Upper lobe of left lung (tissue), 6 donors: ENCODE measurements at regions not wholly inside any gene's neighbourhood (a gene's known extent, or its start where the extent isn't known, plus 50 kb on each side); places are given as distances from the start of the nearest gene placed in this dataset.

Experiments
- ATAC-seq, 2 donors: fragments of 200-7000 bp; cut with Tn5 transposase; one replicate each; pipeline ENCODE4 v1.9.1; 2022; ENCODE audit warnings: mild to moderate bottlenecking in 2 of 2, moderate library complexity in 2 of 2; ENCODE audit not compliant: low FRiP score in 2 of 2
- DNase-seq, 2 donors: peaks; one replicate each; pipeline ENCODE4 v3.0.0-alpha.2; 2019 to 2020
- H3K27ac ChIP-seq, 4 donors: fragments of 200-600 bp; sonication (generic); one replicate each; pipeline ENCODE4 v1.5.1; 2016 to 2019
- H3K27me3 ChIP-seq, 4 donors: fragments of 200-600 bp; sonication (generic); one replicate each; pipeline ENCODE4 v1.5.1; 2017 to 2019
- H3K36me3 ChIP-seq, 4 donors: fragments of 200-600 bp; sonication (generic); one replicate each; pipeline ENCODE4 v1.5.1; 2016 to 2019
- H3K4me1 ChIP-seq, 4 donors: fragments of 200-600 bp; sonication (generic); one replicate each; pipeline ENCODE4 v1.5.1; 2018 to 2019
- H3K4me3 ChIP-seq, 4 donors: fragments of 200-600 bp; sonication (generic); one replicate each; pipeline ENCODE4 v1.5.1; 2017 to 2019; ENCODE audit warnings: mild to moderate bottlenecking in 2 of 4, moderate library complexity in 1 of 4
- H3K9me3 ChIP-seq, 4 donors: fragments of 200-600 bp; sonication (generic); one replicate each; pipeline ENCODE4 v1.5.1; 2018 to 2019
- EP300 ChIP-seq, 4 donors: sonication (generic); formaldehyde crosslinking; IDR thresholded peaks; one replicate each; pipeline ENCODE4 v1.5.1; 2017; ENCODE audit warnings: antibody characterized with exemption in 4 of 4, control low read depth in 2 of 4
- POLR2A ChIP-seq, 4 donors: fragments of 450-650 bp; IDR thresholded peaks; one replicate each; pipeline ENCODE4 v1.5.1; 2016 to 2017; ENCODE audit warnings: antibody characterized with exemption in 4 of 4, mild to moderate bottlenecking in 2 of 4
- POLR2AphosphoS5 ChIP-seq, 2 donors: sonication (generic); formaldehyde crosslinking; IDR thresholded peaks; one replicate each; pipeline ENCODE4 v1.5.1; 2017; ENCODE audit warnings: antibody characterized with exemption in 2 of 2
- WGBS, 2 donors: methylation state at CpG; one replicate each; pipeline ENCODE4 v1.1.5; 2017 to 2018; 5-methylcytosine and 5-hydroxymethylcytosine counted together
- TF ChIP-seq, protein P1 (sequence below), 6 experiments: fragments of 450-650 bp in 4 of 6; fragments of 200-600 bp in 2 of 6; sonication (generic) in 2 of 6; IDR thresholded peaks; one replicate each; pipeline ENCODE4 v1.5.1; 2016 to 2019; ENCODE audit warnings: antibody characterized with exemption in 6 of 6
- donor health status: DM: no; HTN: no; CAD: no; lungs with moderate emphysema.
- donor health status: DM: no; HTN: yes; CAD: no; lungs with severe emphysema.

DNA sequence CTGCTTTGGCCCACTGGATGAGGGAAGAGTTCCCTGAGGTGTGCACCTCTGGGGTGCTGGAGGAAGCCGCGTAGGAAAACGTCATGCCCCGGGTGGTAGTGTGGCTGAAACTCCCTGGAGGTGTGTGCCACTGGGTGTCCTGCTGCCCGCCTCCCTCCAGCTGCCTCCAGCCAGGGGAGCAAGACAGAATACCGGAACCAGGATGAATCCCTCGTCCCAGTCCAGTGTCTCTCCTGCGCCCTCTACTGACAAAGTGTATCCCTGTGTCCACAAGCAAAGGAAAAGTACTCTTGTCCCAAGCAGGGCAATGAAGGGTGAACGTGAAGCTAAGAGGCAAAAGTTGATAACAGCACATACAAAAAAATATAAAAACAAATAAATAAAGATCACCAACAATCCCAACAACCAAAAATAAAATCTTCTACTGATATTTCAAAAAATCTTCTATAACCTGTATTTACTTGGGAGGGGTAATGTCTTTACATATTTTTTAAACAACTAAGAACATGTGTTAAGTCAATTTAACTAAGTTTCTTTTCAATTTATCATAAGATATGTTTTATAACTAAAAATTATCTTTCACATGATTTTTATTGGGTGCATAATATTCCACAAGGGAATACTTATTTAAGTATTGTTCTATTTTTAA, 437.6 kb downstream of the MAFB start:
- H3K36me3 ChIP-seq, result no peaks in the 10 kb centered on the region
- ATAC-seq, result peak in 1 of 2 donors; percentile 45
- H3K4me1 ChIP-seq, result no peaks in the 10 kb centered on the region
- H3K9me3 ChIP-seq, result no peaks in the 10 kb centered on the region
- TF ChIP-seq, protein P1, sequence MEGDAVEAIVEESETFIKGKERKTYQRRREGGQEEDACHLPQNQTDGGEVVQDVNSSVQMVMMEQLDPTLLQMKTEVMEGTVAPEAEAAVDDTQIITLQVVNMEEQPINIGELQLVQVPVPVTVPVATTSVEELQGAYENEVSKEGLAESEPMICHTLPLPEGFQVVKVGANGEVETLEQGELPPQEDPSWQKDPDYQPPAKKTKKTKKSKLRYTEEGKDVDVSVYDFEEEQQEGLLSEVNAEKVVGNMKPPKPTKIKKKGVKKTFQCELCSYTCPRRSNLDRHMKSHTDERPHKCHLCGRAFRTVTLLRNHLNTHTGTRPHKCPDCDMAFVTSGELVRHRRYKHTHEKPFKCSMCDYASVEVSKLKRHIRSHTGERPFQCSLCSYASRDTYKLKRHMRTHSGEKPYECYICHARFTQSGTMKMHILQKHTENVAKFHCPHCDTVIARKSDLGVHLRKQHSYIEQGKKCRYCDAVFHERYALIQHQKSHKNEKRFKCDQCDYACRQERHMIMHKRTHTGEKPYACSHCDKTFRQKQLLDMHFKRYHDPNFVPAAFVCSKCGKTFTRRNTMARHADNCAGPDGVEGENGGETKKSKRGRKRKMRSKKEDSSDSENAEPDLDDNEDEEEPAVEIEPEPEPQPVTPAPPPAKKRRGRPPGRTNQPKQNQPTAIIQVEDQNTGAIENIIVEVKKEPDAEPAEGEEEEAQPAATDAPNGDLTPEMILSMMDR (IDR thresholded peaks at IDR 0.05), result peak in 4 of 6 experiments; percentile 20 to 46 (median 40)
- no peak for TF ChIP-seq POLR2A (IDR thresholded peaks at IDR 0.05)
- H3K4me3 ChIP-seq, result no peak overlapping the region
- peak; percentile 33 to 34 for DNase-seq
- no peaks in the 10 kb centered on the region for H3K27me3 ChIP-seq
- WGBS, 2 donors, result 68 to 73% methylated on average over 8 to 9 of the region's 9 CpGs
- H3K27ac ChIP-seq, result no peak overlapping the region

DNA sequence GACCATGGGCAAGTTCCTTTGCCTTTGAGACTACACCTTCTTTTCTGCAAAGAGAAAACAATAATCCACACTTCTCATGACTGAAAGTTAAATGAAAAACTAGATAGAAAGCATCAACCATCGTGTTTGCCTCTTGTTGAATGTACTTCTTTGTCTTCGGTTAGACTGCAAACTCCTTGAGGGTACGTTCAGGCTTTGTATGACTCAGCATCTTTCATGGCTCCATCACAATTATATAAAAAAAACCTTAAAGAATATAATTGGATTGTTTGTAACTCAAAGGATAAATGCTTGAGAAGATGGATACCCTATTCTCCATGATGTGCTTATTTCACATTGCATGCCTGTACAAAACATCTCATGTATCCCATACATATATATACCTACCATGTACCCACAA, 439.2 kb downstream of the MAFB start:
- H3K4me1 ChIP-seq, result no peaks in the 10 kb centered on the region
- H3K27me3 ChIP-seq, result no peaks in the 10 kb centered on the region
- H3K36me3 ChIP-seq, result no peaks in the 10 kb centered on the region
- H3K9me3 ChIP-seq, result no peaks in the 10 kb centered on the region
- no peak overlapping the region for H3K27ac ChIP-seq
- no peak overlapping the region for H3K4me3 ChIP-seq
- no peak for ATAC-seq
- DNase-seq, result no peak
- TF ChIP-seq POLR2AphosphoS5 (IDR thresholded peaks at IDR 0.05) (no peak), POLR2A (IDR thresholded peaks at IDR 0.05) (no peak), EP300 (IDR thresholded peaks at IDR 0.05) (no peak)
- TF ChIP-seq, protein P1 (IDR thresholded peaks at IDR 0.05), result no peak
- 90 to 91% methylated on average over 3 of the region's 3 CpGs for WGBS, 2 donors

DNA sequence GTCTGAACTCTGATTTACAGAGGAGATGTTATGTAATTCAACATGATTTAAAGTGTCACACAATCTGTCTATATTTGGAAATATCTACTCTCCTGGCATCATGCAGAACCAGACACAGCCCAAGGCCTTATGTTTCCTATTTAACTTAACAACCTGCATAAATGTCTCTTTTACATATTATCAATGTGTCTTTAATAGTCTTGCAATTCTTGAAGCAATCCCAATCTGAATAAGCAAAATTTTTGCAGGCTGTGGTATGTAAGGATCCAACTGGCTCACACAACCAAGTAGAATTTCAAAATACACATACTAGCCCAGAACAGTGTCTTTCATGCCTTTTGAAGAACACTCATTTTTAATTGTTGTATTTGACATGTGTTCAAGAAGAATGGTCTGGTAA, 443.2 kb downstream of the MAFB start:
- Histone ChIP-seq H3K4me3 (no peak overlapping the region), H3K4me1 (no peaks in the 10 kb centered on the region), H3K36me3 (no peaks in the 10 kb centered on the region), H3K27ac (no peak overlapping the region), H3K27me3 (no peaks in the 10 kb centered on the region), H3K9me3 (no peaks in the 10 kb centered on the region)
- DNase-seq (no peak), ATAC-seq (no peak)
- TF ChIP-seq POLR2A (IDR thresholded peaks at IDR 0.05) (no peak), EP300 (IDR thresholded peaks at IDR 0.05) (no peak), POLR2AphosphoS5 (IDR thresholded peaks at IDR 0.05) (no peak)
- TF ChIP-seq, protein P1 (IDR thresholded peaks at IDR 0.05), result no peak

DNA sequence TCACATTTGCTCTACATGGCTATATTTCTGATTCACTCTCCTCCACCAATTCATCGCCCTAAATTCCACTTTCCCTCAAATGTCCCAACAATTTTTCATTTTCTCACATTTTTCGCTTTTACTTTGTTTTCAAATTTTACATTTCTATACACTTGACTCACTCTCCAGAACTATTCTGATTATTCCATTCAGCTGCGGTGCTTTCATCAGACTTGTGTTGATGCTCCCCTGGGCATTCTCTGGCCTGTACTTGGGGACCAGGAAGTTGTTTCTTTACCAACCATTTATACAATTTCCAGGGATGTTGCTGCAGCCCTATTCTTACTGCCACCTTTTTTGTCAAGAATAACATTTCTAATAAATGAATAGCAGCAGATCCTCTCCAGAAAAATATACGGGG, 444.8 kb downstream of the MAFB start:
- ATAC-seq (no peak), DNase-seq (no peak)
- H3K27ac ChIP-seq, result no peak overlapping the region
- no peaks in the 10 kb centered on the region for H3K27me3 ChIP-seq
- TF ChIP-seq POLR2A (IDR thresholded peaks at IDR 0.05), result no peak
- no peak for TF ChIP-seq POLR2AphosphoS5 (IDR thresholded peaks at IDR 0.05)
- TF ChIP-seq, protein P1 (IDR thresholded peaks at IDR 0.05), result no peak
- TF ChIP-seq EP300 (IDR thresholded peaks at IDR 0.05), result no peak
- 92% methylated on average over 4 of the region's 4 CpGs for WGBS, 2 donors
- no peaks in the 10 kb centered on the region for H3K36me3 ChIP-seq
- no peak overlapping the region for H3K4me3 ChIP-seq
- H3K4me1 ChIP-seq, result no peaks in the 10 kb centered on the region
- no peaks in the 10 kb centered on the region for H3K9me3 ChIP-seq

DNA sequence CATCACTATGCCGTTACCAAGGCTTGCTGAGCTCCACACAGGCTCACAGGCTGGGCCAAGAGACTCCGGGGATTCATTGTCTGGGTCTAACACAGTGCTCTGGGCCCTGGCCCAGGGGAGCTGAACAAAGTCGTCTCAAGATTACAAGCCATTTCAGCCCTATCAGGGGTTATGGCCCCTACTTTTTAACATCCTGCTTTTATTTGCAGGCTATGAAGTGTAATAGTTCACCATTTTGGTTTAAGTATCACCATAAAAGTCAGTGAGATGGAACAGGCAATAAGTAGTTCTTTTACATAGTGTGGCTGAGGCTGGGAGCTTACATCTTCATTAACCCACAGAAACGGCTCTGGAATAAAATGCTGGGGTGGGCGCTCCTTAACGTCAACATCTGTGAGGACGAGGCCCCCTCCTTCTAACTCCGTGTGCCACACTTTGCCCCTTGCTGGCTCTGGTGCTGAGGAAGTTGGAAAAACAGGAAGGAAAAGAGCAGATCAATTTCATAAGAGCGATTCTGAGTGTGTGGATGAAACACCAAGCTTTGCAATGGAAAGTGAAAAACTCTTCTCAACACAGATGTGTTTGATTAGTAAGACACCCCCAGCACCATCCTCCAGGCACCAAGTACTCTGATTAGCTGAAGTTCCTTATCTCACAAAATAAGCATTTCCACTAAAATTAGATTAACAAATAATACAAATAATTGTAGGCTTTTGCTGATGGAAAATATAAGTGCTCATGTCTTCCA, 447.3 kb downstream of the MAFB start:
- WGBS, 2 donors, result 59 to 63% methylated on average over 9 of the region's 9 CpGs
- ATAC-seq (peak in 1 of 2 donors; percentile 35), DNase-seq (no peak)
- H3K27ac ChIP-seq, result no peak overlapping the region
- no peaks in the 10 kb centered on the region for H3K9me3 ChIP-seq
- TF ChIP-seq, protein P1 (IDR thresholded peaks at IDR 0.05), result no peak
- TF ChIP-seq POLR2AphosphoS5 (IDR thresholded peaks at IDR 0.05) (no peak), EP300 (IDR thresholded peaks at IDR 0.05) (no peak), POLR2A (IDR thresholded peaks at IDR 0.05) (no peak)
- no peaks in the 10 kb centered on the region for H3K36me3 ChIP-seq
- no peaks in the 10 kb centered on the region for H3K27me3 ChIP-seq
- H3K4me3 ChIP-seq, result no peak overlapping the region
- H3K4me1 ChIP-seq, result no peaks in the 10 kb centered on the region
